ENCODE measurements at regions not wholly inside any gene's neighbourhood (a gene's known extent, or its start where the extent isn't known, plus 50 kb on each side); places are given as distances from the start of the nearest gene placed in this dataset.

DNA sequence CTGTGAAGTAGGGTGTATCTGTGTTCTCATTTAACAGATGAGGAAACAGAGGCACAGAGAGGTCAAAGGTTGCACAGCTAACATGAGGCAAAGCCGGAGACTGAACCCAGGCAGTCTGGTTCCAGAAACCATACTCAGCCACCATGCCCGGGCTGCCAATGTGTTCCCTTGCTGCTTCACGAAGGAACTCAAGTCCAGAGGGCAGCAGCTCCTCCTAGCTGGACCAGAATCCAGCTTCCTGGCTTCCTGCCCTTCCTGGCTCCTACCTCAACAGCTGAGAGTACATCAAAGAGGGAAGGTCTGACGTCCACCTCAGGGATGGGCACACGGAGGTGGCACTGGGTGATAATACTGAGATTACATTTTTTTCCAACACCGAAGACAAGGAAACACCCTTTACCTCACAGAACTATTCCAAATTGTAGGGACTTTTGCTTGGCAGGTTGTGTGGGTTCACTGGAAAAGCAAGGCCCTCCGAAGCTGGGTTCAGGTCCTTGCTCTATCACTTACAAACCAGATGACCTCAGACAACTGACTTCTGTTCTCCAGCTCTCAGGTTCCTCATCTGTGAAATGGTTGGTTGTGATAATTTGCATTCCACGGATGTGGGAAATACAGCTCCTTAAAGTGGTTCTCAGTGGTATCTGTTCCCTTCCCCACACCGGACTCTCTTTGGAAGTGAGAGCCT is 154.1 kb upstream of the ZMIZ1 start:
- no peak for DNase-seq

DNA sequence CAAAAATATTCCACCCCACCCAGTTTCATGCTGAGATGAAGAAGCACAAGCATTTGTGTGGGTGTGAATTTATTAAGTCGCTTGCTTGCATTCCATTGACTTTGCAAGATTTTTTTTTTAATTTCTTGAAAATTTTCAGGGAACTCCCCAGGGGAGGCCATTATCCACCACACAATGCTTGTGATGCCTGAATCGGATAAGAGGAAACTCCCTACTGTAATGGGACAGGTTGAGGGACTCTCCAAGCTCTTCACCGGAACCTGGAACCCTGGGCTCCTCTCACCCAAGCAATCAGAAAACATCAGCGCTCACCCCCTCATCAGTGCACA is 153.6 kb upstream of the ZMIZ1 start:
- no peak for DNase-seq

DNA sequence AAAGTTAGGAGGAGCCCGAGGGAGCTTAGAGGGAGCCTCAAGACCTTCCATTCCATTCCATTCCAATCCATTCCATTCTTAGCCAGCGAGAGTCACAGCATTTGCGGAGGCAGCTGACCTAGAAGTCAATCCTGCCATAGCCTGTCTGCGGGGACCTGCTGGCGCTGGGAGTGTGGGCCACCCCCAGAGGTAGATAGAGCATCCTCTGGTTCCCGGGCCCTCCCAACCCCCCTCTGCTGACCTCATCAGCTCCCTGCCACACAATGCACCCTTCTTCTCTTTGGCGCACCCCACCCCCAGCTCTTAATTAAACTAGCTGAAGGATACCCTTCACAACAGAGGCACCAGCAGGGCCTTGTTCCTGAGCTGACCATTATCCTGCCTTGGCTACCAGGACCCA is 152.5 kb upstream of the ZMIZ1 start:
- DNase-seq: no peak

- DNase-seq: no peak
These were observed 149.4 kb upstream of the ZMIZ1 start for GRCh38 chr10:78919181-78919966.

GRCh38 chr10:78920011-78920410 is 148.8 kb upstream of the ZMIZ1 start:
- no peak for DNase-seq

DNA sequence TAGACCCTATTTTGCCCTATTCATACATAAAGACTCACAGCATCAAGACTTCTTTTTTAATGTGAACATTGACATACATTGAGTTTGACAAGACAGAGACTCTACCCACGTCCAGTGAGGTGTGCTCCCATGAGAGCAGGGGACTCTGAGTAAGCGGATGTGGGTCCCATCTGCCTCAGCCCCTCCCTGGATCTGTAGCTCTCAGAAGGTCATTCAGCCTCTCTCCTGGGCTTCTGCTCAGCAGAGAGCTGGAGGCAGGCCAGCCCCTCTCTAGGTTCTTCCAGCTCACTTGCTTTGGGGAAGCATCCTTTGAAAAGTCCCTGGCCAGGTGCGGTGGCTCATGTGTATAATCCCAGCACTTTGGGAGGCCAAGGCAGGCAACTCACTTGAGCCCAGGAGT is 146.9 kb upstream of the ZMIZ1 start:
- no peak for DNase-seq

DNA sequence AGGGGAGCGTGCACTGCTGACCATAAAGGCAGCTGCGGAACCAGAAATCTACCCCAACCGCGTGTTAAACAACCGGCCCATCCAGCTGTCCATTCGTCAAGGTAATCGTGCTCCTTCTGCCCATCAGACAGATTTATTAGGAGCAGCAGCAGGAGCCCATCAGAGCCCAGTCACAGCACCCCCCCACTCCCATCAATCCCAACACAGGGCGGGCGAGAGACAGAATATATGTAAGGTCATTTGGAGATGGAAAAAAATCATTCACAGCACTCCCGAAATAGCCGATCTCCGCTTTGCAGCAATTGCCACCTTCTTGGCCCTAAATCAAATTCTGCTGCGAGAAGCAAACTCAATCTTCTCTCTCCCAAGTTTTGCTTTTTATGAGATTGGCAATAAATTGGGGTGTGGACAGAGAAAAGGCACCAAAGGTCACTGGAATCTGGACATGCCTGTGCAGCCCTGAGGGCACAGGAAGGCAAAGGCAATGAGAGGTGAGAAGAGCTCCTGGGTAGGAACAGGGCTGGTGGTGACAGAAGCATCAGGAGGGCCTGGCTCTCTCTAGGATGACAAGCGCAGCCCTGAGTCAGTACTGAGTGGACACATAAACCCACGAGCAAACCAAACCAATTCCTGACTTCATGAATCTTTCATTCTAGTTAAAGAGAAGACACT is 145.0 kb upstream of the ZMIZ1 start:
- no peak for DNase-seq

DNA sequence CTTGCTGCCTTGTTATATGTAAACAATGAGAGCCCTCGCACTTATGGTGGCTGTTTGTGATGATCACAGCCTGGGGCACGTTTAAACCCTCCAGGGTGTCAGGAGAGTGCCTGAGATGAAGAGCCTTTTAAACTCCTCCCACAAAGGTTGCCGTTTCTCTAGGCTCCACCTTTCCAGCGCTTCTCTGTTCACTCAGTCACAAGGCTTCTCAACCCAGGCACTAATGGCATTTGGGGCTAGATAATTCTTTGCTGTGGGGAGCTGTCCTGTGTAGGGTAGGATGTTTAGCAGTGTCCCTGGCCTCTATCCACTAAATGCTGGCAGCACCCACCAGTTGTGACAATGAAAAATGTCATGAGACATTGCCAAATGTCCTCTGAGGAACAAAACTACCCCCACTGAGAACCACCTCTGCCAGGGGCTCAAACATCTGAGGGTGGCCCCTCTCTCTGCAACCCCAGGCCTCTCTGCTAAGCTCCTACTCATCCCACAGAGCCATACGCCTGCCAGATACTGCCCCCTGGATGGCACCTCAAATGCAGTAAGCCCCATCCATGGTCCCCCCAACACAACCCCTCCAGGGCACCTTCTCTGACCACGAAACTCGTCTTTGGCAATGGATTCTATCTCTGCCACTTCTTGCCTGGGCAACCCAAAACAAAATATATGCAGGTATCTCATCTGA is 144.3 kb upstream of the ZMIZ1 start:
- DNase-seq: no peak

GRCh38 chr10:78925275-78925674 is 143.5 kb upstream of the ZMIZ1 start:
- DNase-seq: no peak

GRCh38 chr10:78925800-78926319 is 142.9 kb upstream of the ZMIZ1 start:
- DNase-seq: no peak

DNA sequence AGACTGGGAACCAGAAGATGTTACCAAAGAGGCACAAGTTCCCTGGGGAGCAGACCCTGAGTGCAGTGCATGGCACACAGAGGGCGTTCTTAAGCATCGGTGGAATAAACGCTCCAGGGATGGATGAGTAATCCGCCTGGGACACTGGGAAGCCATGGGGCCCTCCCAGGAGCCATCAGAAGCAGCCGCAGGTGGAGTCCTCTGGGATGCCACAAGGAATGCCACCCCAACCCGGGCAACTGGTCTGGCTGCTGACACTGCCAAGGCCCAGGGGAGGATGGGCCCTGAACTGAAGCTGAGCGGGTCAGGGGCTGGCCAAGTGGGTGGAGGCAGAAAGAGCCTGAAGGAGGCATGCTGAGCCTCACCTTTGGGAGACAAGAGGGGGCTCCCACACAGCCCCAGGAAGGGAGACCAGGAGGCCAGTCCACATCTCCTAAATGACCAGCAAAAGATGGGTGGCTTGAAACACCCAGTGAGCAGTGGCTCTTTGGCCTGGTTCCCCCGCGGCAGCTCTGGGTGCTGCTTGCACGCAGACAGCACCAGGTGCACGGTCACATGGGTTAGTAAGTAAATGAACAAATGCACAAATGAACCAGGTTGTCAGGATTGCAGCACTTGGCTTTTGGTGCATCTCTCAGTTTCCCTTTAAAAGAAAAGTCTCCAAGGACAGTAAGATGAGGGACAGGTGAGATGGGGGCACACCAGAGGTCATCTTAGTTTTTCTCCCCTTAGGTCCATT is 141.3 kb upstream of the ZMIZ1 start:
- DNase-seq: no peak

GRCh38 chr10:78928330-78928729 is 140.4 kb upstream of the ZMIZ1 start:
- DNase-seq: no peak

- DNase-seq: no peak
These were observed 139.2 kb upstream of the ZMIZ1 start for GRCh38 chr10:78929541-78929940.

DNA sequence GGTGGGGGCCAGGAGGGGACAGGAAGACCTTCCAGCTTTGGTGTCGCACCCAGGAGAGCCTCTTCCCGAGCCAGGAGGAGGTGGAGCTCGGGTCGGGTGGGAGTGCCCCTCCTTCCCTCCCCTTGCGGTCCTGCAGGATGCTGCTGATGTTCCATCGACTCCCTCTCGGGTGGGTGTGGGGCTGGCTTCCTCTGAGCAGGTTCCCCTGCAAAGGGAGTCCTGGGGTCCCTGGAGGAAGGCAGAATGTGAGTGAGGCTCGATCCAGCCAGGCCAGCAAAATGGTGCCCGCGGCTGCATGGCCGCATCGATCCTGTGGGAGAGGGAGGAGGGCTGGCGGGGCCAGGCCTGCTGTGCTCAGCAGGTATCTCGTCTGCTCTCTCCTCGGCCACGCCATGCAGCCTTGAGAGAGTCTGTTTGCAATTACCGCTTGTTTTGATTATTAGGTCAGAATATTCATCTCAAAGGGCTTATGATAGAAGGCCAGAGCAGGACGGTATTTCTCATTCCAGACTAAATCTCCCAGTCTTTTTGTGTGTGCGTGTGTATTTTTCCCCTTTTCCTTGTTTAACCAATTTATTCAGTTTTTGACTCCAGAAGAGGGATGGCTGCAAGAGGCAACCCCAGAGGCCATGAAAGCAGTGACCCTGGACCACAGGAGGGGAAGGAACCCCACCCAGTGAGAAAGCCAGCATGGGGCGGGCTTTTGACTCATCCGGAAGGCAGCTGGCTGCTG is 137.3 kb upstream of the ZMIZ1 start:
- no peak for DNase-seq

- no peak for DNase-seq
These were observed 136.7 kb upstream of the ZMIZ1 start for GRCh38 chr10:78932054-78932386.

DNA sequence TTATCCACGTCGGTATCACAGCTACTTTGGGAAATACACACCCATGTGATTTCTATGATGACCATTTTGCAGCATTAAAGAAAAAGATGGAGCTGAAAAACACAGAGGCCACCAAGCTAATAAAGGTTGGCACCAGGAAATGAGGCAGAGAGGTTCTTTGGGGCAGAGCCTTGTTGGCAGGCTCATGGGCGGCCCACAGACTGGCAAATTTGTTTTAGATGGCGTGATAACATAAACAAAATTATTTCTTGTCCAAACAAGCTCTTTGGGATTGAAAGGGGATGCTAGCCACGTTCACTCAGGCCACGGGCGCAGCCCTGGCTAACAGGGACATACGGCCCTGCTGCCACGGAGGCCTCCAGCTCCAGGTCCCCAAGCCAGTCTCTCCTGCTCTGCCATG is 135.9 kb upstream of the ZMIZ1 start:
- DNase-seq: no peak

DNA sequence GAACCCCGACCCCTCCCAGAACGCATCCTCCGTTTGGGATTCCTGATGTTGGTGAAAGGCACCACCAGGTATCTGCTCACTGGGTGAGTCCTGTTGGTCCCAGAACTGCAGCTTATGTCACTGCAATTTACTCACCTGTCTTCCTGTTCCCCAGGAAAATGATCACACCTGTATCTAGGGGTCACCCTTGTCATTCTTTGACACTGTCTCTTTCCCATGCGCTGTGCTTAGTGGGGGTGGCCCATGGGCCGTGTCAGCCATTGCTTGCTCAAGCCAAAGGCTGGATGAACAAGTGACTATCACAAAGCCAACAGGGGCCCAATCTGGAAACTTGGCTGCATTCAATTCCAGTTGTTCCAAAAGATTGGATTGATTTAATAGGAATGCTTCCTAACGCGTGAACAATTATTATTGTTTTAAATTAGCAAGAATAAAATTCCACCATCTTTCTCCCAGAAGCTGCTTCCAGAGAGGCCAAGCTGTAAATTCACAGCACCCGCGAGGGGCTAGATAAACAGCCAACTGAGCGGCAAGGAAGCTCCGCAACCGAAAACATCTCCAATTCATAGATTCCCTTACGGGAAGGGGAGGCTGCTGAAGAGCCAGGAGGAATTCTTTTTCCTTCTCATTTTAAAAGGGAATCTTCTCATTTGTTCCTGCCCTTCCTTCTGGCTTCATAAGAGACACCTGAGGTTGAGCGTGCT is 134.8 kb upstream of the ZMIZ1 start:
- peak in 1 of 2 donors; percentile 16 for DNase-seq

- DNase-seq: no peak
These were observed 134.3 kb upstream of the ZMIZ1 start for GRCh38 chr10:78934532-78934898.

DNA sequence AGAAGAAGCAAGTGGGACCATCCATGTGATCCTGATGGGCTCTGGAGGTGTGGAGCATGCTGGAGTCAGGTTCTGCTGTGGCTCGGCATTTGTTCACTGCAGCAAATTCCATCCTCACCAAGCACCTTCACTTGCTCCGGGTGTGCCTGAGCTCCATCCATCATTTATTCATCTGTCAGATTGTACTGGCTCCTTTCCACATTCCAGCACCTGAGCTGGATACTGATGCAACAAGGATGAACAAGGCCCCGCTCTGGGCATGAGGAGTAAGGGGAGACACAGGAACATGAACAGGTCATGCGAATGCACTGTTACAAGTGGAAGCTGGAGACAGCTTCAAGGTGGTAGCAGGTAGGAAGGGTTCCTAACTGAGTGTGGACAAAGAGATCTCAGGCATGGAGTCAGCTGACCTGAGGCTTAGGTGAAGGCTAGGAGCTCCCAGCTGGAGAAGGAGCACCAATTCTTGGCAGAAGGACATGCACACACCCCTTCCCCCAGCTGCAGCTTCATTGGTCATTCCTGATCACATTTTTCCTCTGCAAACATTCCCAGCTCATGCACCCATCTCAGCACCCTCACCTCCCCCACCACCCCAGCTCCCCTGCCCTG is 133.7 kb upstream of the ZMIZ1 start:
- DNase-seq: no peak

- no peak for DNase-seq
These were observed 132.9 kb upstream of the ZMIZ1 start for GRCh38 chr10:78935697-78936407.
